SK-N-SH (cell line): ENCODE measurements at regions not wholly inside any gene's neighbourhood (a gene's known extent, or its start where the extent isn't known, plus 50 kb on each side); places are given as distances from the start of the nearest gene placed in this dataset.

Source experiments
- EZH2phosphoT487 ChIP-seq: fragments of 200-600 bp; sonication (generic); IDR thresholded peaks from 2 replicates; pipeline ENCODE4 v1.6.1; 2017; ENCODE audit warnings: low read depth, mixed run types, mild to moderate bottlenecking, antibody characterized with exemption, moderate library complexity, borderline replicate concordance
- GATA2 ChIP-seq: sonication (generic); formaldehyde crosslinking; IDR thresholded peaks from 2 replicates; pipeline ENCODE4 v1.5.0; 2020; ENCODE audit warnings: mild to moderate bottlenecking, missing genetic modification reagents
- RAD21 ChIP-seq: IDR thresholded peaks from 2 replicates; pipeline ENCODE4 v1.6.1; 2012; ENCODE audit warnings: mild to moderate bottlenecking, low read length
- SMC3 ChIP-seq: IDR thresholded peaks from 2 replicates; pipeline ENCODE4 v1.6.1; 2012; ENCODE audit warnings: low read depth, low read length, improper control_type of control experiment
- TAF1 ChIP-seq: IDR thresholded peaks from 2 replicates; pipeline ENCODE4 v1.6.1; 2012; ENCODE audit warnings: low read depth, mild to moderate bottlenecking, low read length, moderate library complexity, borderline replicate concordance
- TF ChIP-seq, protein P1 (sequence below): fragments of 200-600 bp; sonication (generic); IDR thresholded peaks from 2 replicates; pipeline ENCODE4 v1.6.1; 2017; ENCODE audit warnings: antibody characterized with exemption, mild to moderate bottlenecking, moderate library complexity
- TF ChIP-seq, protein P2 (sequence below): fragments of 150-350 bp; IDR thresholded peaks from 2 replicates; pipeline ENCODE4 v1.6.1; 2017; ENCODE audit warnings: antibody characterized with exemption, low read length, low read depth, borderline replicate concordance

DNA sequence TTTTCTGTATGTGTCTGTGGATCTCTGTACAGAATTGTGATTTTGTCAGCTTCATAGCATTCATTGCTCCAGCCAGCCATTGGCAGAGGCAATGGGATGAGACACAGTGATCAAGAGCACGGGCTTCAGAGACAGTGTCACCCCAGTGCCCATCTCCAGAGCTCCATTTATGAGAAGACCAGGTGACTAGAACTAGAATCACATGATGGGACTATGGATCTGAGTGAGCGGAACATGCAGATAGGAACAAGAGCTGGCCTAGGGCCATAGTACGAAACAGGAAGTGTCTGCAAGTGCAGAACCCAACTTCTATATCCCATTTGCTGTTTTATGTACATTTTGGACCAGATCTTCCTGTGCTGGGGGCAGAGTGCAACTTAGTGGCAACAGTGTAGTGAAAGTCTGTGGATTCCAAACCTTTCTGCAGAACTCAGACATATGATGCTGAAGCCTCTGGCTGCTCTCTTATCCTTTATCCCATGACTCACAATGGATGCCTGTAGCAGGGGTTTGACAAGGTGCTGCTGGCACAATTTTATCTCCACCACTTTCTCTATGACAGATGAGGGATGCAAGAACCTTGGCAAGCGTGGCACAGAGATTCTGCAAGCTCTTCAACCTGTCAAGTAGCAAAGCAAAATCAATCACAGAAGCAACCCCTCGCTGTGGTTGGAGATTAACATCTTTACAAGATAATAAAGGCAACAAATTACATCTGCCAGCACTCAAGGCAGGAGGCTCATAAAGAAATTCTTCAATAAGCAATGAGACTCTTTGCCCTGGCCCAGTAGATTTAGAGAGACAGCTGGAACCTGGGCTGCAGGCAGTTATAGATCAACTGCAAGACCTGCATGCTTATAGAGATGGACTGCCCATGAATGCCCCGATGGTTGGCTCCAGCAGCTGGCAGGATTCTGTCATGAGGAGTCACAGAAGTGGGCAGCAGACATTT, 681.3 kb downstream of the TNS3 start:
- TF ChIP-seq, protein P1, sequence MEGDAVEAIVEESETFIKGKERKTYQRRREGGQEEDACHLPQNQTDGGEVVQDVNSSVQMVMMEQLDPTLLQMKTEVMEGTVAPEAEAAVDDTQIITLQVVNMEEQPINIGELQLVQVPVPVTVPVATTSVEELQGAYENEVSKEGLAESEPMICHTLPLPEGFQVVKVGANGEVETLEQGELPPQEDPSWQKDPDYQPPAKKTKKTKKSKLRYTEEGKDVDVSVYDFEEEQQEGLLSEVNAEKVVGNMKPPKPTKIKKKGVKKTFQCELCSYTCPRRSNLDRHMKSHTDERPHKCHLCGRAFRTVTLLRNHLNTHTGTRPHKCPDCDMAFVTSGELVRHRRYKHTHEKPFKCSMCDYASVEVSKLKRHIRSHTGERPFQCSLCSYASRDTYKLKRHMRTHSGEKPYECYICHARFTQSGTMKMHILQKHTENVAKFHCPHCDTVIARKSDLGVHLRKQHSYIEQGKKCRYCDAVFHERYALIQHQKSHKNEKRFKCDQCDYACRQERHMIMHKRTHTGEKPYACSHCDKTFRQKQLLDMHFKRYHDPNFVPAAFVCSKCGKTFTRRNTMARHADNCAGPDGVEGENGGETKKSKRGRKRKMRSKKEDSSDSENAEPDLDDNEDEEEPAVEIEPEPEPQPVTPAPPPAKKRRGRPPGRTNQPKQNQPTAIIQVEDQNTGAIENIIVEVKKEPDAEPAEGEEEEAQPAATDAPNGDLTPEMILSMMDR = no peak
- TF ChIP-seq, protein P2, sequence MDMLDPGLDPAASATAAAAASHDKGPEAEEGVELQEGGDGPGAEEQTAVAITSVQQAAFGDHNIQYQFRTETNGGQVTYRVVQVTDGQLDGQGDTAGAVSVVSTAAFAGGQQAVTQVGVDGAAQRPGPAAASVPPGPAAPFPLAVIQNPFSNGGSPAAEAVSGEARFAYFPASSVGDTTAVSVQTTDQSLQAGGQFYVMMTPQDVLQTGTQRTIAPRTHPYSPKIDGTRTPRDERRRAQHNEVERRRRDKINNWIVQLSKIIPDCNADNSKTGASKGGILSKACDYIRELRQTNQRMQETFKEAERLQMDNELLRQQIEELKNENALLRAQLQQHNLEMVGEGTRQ = no peak
- TF ChIP-seq SMC3 (no peak), RAD21 (peak; percentile 11; the same call in 1 of the 2 replicates), GATA2 (CRISPR knock-in tag) (peak; percentile 30; the same call in 1 of the 2 replicates), TAF1 (no peak), EZH2phosphoT487 (no peak)
